Spleen (tissue), 11 donors: ENCODE measurements at regions not wholly inside any gene's neighbourhood (a gene's known extent, or its start where the extent isn't known, plus 50 kb on each side); places are given as distances from the start of the nearest gene placed in this dataset.

Experiments used
- DNase-seq: peaks from one replicate; pipeline ENCODE4 v3.0.0-alpha.2; 2020
- H3K27ac ChIP-seq, 8 donors: fragments of 200-600 bp; sonication (generic) in 7 of 8; 1 replicate in 4 of 8; 2 replicates in 4 of 8; pipeline versions ENCODE4 v1.5.0 to v1.8.0; 2016 to 2021; ENCODE audit warnings: inconsistent platforms in 4 of 8, mild to moderate bottlenecking in 4 of 8, moderate library complexity in 1 of 8
- H3K27me3 ChIP-seq, 7 donors: fragments of 200-600 bp; sonication (generic) in 6 of 7; replicated peaks in 1 of 7; 1 replicate in 4 of 7; 2 replicates in 3 of 7; pipeline versions ENCODE4 v1.5.0 to v1.8.0; 2016 to 2021; ENCODE audit warnings: inconsistent platforms in 3 of 7, mild to moderate bottlenecking in 1 of 7
- H3K36me3 ChIP-seq, 6 donors: fragments of 200-600 bp; sonication (generic) in 5 of 6; 1 replicate in 4 of 6; 2 replicates in 2 of 6; pipeline versions ENCODE4 v1.5.0 to v1.8.0; 2016 to 2021; ENCODE audit warnings: inconsistent platforms in 2 of 6
- H3K4me1 ChIP-seq, 6 donors: fragments of 200-600 bp; sonication (generic) in 5 of 6; 1 replicate in 3 of 6; 2 replicates in 3 of 6; pipeline versions ENCODE4 v1.5.0 to v1.8.0; 2016 to 2021; ENCODE audit warnings: inconsistent platforms in 3 of 6
- H3K4me3 ChIP-seq, 8 donors: fragments of 200-600 bp; sonication (generic) in 7 of 8; 1 replicate in 4 of 8; 2 replicates in 4 of 8; pipeline versions ENCODE4 v1.5.0 to v1.8.0; 2016 to 2021; ENCODE audit warnings: inconsistent platforms in 4 of 8, mild to moderate bottlenecking in 4 of 8, moderate library complexity in 2 of 8
- H3K9me3 ChIP-seq, 8 donors: fragments of 200-600 bp; sonication (generic) in 7 of 8; 1 replicate in 4 of 8; 2 replicates in 4 of 8; pipeline versions ENCODE4 v1.5.0 to v1.8.0; 2016 to 2021; ENCODE audit warnings: inconsistent platforms in 4 of 8
- POLR2A ChIP-seq, 3 donors: fragments of 450-650 bp; IDR thresholded peaks; one replicate each; pipeline ENCODE4 v1.5.1; 2017; ENCODE audit warnings: antibody characterized with exemption in 3 of 3, mild to moderate bottlenecking in 1 of 3
- POLR2AphosphoS5 ChIP-seq, 3 donors: sonication (generic); formaldehyde crosslinking; IDR thresholded peaks; one replicate each; pipeline ENCODE4 v1.5.1; 2017; ENCODE audit warnings: antibody characterized with exemption in 3 of 3
- WGBS, 5 donors: extraction: QIAGEN DNeasy Blood & Tissue Kit in 3 of 5; methylation state at CpG; one replicate each; pipeline versions ENCODE4 v1.1.5 to v1.1.7; 2013 to 2018; 5-methylcytosine and 5-hydroxymethylcytosine counted together
- intact Hi-C: fragments of 100-400 bp; cut with DNase I; formaldehyde crosslinking; loops from one replicate; pipeline ENCODE4 v1.15.0; 2023; ENCODE audit warnings: low total_unique reads
- TF ChIP-seq, protein P1 (sequence below), 11 experiments: fragments of 200-600 bp in 7 of 11; fragments of 450-650 bp in 4 of 11; sonication (generic) in 4 of 11; IDR thresholded peaks in 8 of 11; conservative IDR thresholded peaks in 3 of 11; 1 replicate in 7 of 11; 2 replicates in 4 of 11; pipeline versions ENCODE4 v1.4.0 to v1.8.0; 2016 to 2021; ENCODE audit warnings: antibody characterized with exemption in 11 of 11, inconsistent platforms in 4 of 11, mild to moderate bottlenecking in 1 of 11
- donor health status: healthy with polysubstance abuse.
- donor health status: DM: no; HTN: no; CAD: no; lungs with moderate emphysema.
- donor health status: DM: no; HTN: no; CAD: no.
- donor health status: Bipolar disorder and iron deficiency.
- donor health status: healthy.
- donor health status: DM: no; HTN: no; CAD: no.
- donor health status: DM: yes; HTN: yes; CAD: no.

GRCh38 chr12:32039347-32039746, 67.3 kb upstream of the BICD1 start:
- WGBS, 5 donors = 64 to 77% (median 70%) methylated on average over 9 of the region's 9 CpGs
- H3K4me3 ChIP-seq = no peak overlapping the region
- peaks cover 3 to 27% (median 20%) of the 10 kb centered on the region in 8 donors for H3K9me3 ChIP-seq
- no peak overlapping the region for H3K27ac ChIP-seq
- H3K4me1 ChIP-seq = no peaks in the 10 kb centered on the region
- H3K36me3 ChIP-seq = no peaks in the 10 kb centered on the region
- no peaks in the 10 kb centered on the region for H3K27me3 ChIP-seq
- intact Hi-C loops = no loop called here
- TF ChIP-seq POLR2A (IDR thresholded peaks at IDR 0.05) (no peak), POLR2AphosphoS5 (IDR thresholded peaks at IDR 0.05) (no peak)
- TF ChIP-seq, protein P1, sequence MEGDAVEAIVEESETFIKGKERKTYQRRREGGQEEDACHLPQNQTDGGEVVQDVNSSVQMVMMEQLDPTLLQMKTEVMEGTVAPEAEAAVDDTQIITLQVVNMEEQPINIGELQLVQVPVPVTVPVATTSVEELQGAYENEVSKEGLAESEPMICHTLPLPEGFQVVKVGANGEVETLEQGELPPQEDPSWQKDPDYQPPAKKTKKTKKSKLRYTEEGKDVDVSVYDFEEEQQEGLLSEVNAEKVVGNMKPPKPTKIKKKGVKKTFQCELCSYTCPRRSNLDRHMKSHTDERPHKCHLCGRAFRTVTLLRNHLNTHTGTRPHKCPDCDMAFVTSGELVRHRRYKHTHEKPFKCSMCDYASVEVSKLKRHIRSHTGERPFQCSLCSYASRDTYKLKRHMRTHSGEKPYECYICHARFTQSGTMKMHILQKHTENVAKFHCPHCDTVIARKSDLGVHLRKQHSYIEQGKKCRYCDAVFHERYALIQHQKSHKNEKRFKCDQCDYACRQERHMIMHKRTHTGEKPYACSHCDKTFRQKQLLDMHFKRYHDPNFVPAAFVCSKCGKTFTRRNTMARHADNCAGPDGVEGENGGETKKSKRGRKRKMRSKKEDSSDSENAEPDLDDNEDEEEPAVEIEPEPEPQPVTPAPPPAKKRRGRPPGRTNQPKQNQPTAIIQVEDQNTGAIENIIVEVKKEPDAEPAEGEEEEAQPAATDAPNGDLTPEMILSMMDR (IDR thresholded peaks at IDR 0.05 in 8 of 11, conservative IDR thresholded peaks at IDR 0.05 in 3 of 11) = no peak
- DNase-seq = no peak

DNA sequence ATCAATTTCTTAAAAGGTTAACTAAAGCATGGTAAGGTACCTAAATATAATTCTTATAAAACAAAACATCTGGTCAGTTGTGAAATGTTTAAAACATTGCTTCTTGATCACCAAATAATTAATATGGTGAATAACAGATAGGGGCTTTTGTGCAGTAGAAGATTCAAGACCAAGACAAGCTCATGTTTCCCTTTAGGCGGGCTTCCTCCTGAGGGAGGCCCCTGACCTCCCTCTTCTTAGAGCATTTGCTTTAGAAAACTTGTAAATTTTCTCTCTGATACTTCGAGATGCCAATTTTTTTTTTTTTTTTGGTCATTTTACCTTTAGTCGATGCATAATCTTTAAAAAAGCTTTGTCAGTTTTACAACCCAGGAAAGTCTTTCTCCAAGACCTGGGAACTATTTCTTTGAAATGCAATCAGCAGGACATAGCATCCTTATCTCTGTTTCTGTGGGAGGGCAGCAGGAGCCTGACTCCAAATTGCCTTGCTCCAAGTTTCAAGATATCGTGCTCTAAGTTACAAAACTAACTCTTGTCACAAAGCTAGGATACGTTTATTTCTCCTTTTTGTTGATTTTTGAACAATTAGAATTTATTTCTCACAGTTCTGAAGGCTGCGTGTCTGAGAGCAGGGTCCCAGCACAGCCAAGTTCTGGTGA, 66.6 kb upstream of the BICD1 start:
- Histone ChIP-seq H3K4me1 (no peaks in the 10 kb centered on the region), H3K4me3 (no peak overlapping the region), H3K9me3 (peaks cover 3 to 34% (median 26%) of the 10 kb centered on the region in 8 donors), H3K27ac (no peak overlapping the region), H3K27me3 (no peaks in the 10 kb centered on the region), H3K36me3 (no peaks in the 10 kb centered on the region)
- intact Hi-C loops = no loop called here
- TF ChIP-seq POLR2AphosphoS5 (IDR thresholded peaks at IDR 0.05) (no peak), POLR2A (IDR thresholded peaks at IDR 0.05) (no peak)
- TF ChIP-seq, protein P1 (IDR thresholded peaks at IDR 0.05 in 8 of 11, conservative IDR thresholded peaks at IDR 0.05 in 3 of 11) = no peak
- 57 to 69% (median 65%) methylated on average over 6 of the region's 6 CpGs for WGBS, 5 donors
- DNase-seq = no peak

DNA sequence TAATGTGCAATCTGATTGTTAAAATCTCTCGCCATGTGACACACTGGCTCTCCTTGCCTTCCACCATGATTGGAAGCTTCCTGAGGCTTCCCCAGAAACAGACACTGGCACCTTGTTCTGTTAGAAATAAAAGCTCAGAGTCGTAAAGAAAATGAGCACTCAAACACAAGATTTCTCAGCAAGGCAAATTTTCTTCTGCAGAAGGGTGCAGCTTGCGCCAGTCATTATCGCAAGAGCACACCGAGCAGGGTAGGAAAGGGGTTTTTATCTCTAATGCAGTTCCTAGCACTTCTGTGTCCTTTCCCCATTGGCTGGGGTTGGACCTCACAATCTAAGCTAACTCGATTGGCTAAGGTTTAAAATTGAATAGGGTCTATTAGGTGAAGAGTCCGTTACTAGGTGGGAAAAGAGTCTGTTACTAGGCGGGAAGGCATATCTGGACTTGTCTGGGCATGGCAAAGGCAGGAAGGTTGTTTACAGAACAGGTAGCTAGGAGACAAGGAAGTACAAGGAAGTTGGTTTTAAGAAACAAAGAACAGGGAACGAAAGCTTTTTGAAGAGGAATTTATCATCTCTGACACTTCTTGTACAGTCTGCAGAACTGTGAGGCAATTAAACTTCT, 62.6 kb upstream of the BICD1 start:
- intact Hi-C loops = no loop called here
- TF ChIP-seq POLR2AphosphoS5 (IDR thresholded peaks at IDR 0.05) (no peak), POLR2A (IDR thresholded peaks at IDR 0.05) (no peak)
- TF ChIP-seq, protein P1 (IDR thresholded peaks at IDR 0.05 in 8 of 11, conservative IDR thresholded peaks at IDR 0.05 in 3 of 11) = no peak
- H3K36me3 ChIP-seq = no peaks in the 10 kb centered on the region
- peaks cover 3 to 44% (median 27%) of the 10 kb centered on the region in 8 donors for H3K9me3 ChIP-seq
- no peaks in the 10 kb centered on the region for H3K4me1 ChIP-seq
- no peak overlapping the region for H3K4me3 ChIP-seq
- no peak for DNase-seq
- H3K27ac ChIP-seq = no peak overlapping the region
- 87 to 94% (median 90%) methylated on average over 9 of the region's 9 CpGs for WGBS, 5 donors
- H3K27me3 ChIP-seq = no peaks in the 10 kb centered on the region

DNA sequence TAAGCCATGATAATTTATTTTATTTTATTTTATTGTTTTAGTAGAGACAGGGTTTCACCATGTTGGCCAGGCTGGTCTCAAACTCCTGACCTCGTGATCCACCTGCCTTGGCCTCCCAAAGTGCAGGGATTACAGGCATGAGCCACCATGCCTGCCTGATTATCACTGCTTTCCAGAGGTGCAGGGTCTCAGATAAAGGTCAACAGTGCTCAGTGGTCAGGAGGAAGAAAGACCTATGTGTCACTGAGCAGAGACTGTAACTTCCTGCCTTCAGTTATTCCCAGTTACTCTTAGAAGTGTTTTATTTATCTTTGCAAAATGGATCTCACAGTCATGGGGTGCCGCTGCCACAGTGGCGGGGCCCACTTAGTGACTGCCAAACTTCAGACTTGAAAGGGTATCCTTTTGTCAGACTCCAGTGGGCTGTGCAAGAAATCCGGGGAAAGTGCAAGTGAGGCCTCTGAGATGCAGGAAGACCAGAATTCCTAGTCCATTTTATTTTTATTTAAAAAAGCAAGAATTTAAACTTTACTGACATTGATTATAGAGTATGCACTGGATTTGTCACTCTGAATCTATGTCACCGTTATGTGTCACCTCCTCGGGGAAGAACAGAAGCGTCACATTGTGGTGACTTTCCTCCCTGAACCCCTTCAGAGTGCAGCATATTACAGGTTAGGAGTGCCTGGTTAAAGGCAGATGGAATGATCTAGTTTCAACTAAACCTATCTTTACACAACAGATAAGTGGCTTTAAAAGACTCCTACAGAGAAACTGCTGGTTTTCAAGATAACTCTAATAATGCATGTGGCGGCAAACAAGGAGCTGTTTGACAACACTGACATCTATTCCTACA, 59.1 kb upstream of the BICD1 start:
- peaks cover 3 to 35% (median 24%) of the 10 kb centered on the region in 8 donors for H3K9me3 ChIP-seq
- WGBS, 5 donors = 80 to 92% (median 89%) methylated on average over 8 of the region's 8 CpGs
- intact Hi-C loops = no loop called here
- no peak overlapping the region for H3K4me3 ChIP-seq
- TF ChIP-seq, protein P1 (IDR thresholded peaks at IDR 0.05 in 8 of 11, conservative IDR thresholded peaks at IDR 0.05 in 3 of 11) = no peak
- TF ChIP-seq POLR2A (IDR thresholded peaks at IDR 0.05) (no peak), POLR2AphosphoS5 (IDR thresholded peaks at IDR 0.05) (no peak)
- no peaks in the 10 kb centered on the region for H3K27me3 ChIP-seq
- H3K27ac ChIP-seq = no peak overlapping the region
- no peak for DNase-seq
- no peaks in the 10 kb centered on the region for H3K36me3 ChIP-seq
- no peaks in the 10 kb centered on the region for H3K4me1 ChIP-seq
